GM21526 (cell line): ENCODE measurements at regions not wholly inside any gene's neighbourhood (a gene's known extent, or its start where the extent isn't known, plus 50 kb on each side); places are given as distances from the start of the nearest gene placed in this dataset.

ENCODE experiments used
- ATAC-seq: cut with Tn5 transposase; IDR thresholded peaks from one replicate; pipeline ENCODE4 v1.9.1; 2021; ENCODE audit warnings: moderate library complexity; ENCODE audit not compliant: unreplicated experiment, low FRiP score

DNA sequence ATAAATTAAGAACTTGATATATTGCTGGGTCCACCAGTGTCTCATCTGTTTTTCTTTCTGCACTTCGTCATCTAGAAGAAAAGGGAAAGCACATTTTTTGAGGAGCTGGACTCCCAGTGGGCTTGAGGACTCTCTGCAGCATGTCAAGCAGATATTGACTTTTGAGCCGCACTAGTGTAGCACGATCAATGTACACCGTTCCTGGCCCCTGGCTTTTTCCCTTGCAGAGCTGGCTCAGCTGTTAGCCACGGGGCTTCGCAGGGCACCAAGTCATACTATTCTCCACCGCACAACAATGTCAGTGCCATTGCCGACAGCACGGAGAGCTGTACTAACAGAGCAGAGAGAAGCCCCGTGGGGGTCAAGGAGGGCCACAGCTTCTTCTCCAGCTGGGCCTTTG, 235.4 kb upstream of the HABP2 start:
- no peak for ATAC-seq

DNA sequence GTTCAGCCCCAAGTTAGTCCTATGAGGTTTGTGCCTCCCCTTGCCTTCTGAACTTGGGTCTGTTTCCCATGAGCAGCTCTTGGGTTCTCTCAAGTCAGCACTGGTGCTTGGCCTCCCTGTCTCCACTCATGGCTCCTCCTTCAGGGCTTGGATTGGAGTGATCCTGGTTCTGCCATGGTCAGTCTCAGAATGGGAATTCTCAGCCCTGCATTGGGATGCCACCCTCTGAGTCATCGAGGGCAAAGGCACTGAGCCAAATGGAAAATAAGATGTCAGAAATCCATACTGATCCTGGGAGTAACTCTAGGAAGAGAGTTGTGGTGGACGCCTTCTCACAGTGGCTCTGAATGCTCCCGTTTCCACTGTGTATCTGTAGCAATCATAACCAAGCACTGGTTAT, 233.4 kb upstream of the HABP2 start:
- ATAC-seq, result no peak

GRCh38 chr10:113320211-113320610, 232.6 kb upstream of the HABP2 start:
- ATAC-seq, result no peak

- no peak for ATAC-seq
Observed at GRCh38 chr10:113320987-113321386, 231.9 kb upstream of the HABP2 start.

GRCh38 chr10:113322843-113323242, 230.0 kb upstream of the HABP2 start:
- ATAC-seq, result no peak

GRCh38 chr10:113323985-113324384, 228.9 kb upstream of the HABP2 start:
- ATAC-seq, result no peak

GRCh38 chr10:113326160-113327111, 226.4 kb upstream of the HABP2 start:
- ATAC-seq, result no peak

DNA sequence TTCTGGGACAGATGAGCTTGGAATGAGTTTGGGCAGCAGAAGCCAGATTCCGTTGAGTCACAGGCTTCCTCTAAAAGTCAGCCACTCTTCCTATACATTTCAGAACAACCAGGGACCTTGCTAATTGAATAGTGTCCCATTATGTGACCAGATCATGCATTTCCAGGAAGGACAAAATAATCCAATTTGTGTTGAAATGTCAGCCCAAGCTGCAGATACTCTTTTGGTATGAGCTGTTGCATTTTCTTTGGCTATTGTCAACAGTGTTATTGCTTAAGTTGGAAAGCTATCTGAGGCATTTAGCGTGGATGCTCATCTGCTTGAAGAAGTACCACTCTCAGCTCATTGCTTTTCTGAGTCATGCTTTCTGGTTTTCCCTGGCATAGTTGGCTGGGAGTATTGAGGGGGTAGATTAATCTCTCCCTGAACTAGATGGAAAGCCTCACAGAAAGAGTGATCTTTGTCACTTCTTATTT, 223.7 kb upstream of the HABP2 start:
- no peak for ATAC-seq

DNA sequence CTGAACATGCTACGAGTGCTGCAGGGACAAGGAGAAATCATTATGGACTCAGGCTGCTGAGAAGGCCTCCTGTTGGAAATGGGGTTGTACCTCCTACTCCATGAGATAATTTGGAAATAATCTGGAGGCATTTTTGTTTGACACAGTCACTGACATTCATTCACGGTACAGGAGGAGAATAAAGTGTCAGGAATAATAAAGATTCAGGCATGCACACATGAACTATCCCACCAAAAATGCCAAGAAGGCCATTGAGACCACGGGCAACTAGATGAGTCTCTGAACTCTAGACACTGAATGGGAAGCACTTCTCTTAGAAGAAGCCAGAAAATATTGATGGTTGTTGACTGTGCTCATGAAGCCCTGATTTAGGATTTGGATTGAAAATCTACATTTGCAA, 220.9 kb upstream of the HABP2 start:
- no peak for ATAC-seq

- no peak for ATAC-seq
Observed at GRCh38 chr10:113333313-113333712, 219.5 kb upstream of the HABP2 start.

GRCh38 chr10:113335592-113335991, 217.3 kb upstream of the HABP2 start:
- no peak for ATAC-seq

DNA sequence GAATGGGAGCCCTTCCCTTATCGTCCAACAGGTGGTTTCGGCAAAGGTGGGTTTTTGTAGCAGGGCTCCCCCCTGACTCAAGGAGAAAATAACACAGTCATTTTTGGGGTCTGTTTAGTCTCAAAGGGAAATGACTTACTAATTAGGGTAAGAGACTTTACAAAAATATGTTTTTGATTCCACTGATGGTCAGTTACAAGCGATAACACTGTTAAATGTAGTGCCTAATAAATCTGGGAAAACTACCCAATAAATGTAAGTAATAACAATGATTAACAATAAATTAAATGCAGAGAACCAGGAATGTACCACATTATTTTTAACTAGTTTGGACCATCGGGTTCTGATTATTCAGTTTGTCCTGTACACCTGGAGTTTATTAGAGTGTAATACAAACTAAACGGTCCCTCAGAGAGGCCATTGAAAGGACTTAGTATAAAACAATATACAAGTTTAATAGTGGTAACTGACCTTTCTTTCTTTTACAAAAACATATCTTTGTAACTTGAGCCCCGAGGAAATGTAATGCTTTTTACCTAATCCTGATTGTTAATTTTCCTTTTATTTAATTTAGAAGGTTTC, 216.2 kb upstream of the HABP2 start:
- no peak for ATAC-seq

DNA sequence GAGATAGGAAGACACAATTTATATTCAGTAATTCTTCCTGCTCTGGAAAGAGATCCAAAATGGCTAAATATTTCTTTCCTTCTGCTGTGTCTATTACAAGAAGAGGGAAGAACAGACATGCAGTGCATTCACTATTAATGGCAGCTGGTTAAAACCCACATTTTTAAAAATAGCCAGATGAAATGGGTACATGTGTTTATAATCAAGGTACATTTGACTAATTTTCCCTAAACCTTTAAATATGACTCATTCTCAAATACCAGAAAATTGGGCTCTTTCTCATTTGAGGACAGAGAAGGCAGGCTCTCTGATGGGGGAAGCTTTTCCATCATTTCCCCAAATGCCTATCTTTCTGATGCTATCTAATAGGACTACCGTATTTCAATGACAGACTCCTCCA, 215.7 kb upstream of the HABP2 start:
- no peak for ATAC-seq

GRCh38 chr10:113339121-113339520, 213.7 kb upstream of the HABP2 start:
- no peak for ATAC-seq

GRCh38 chr10:113340282-113340681, 212.6 kb upstream of the HABP2 start:
- ATAC-seq, result no peak

- ATAC-seq, result no peak
Observed at GRCh38 chr10:113341138-113341537, 211.7 kb upstream of the HABP2 start.

DNA sequence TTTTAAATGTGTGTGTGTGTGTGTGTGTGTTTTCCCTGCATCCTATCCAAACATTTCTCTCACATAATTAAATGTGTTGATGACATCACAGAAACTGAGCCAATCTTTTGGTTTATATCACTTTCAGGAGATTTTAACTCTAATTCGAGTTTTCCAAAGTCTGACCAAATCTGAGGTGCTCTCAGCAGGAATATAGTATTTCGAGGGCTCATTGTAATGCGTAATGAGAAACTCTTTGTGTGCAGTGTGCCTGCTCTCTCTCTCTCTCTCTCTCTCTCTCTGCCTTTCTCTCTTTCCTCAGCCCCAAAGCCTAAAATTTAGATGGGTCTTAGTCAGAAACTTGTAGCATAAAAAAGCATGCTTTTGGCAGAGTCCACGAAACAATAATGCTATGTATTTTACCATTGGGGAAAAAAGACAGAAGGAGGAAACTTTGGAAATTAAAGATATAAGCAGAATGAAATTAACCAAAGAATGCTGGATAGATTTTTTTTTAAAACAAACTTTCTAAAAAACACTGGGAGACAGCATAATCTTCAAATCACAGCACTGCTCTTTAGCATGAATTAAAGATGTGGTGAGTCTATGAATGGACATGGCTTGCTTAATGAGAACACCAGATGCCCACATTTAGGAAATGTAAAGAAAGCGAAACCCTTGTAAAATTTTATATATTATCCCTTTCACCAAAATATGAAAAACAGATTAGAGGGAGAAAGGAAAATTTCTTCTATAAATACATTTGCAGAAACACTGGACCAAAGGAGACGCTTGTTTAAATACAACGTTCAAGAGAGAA, 206.8 kb upstream of the HABP2 start:
- no peak for ATAC-seq

DNA sequence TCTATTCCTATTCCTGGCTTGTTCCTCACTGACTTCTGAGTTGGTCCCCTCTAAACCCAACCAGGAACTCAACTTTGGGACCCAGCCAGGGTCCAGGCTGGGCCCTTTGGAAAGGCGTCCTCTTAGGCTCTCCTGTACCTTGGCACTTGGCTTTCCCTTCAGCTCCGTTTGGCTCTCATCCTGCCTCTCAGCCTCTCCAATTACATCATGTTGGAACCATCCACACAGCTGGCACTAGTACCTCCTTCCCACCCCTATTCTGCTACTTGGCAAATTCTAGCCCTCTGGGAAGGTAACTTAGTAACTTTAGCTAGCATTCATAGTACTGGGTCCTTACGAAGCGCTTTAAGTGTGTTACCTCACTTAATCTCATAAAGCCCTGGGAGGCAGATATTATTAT, 205.3 kb upstream of the HABP2 start:
- no peak for ATAC-seq

DNA sequence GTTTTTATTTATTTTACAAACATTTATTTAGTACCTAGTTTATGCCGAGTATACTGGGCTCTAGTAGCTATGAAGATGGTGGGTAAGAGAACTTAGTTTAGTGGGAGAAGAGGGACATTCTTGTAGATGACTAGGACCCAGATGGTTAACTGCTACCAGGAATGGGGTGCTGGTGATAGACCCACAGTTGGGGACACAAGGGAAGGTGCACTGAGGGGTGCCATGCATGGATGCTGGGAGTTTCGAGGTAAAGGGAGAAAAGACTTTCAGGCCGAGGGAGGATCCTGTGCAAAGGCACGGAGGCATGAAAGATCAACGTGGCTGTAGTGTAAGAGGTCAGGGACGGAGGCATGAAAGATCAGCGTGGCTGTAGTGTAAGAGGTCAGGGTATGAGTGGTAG, 204.2 kb upstream of the HABP2 start:
- no peak for ATAC-seq

GRCh38 chr10:113350311-113351040, 202.4 kb upstream of the HABP2 start:
- no peak for ATAC-seq
